Astrocyte of the cerebellum (primary cell): ENCODE measurements at regions not wholly inside any gene's neighbourhood (a gene's known extent, or its start where the extent isn't known, plus 50 kb on each side); places are given as distances from the start of the nearest gene placed in this dataset.

Experiments used
- DNase-seq: peaks from one replicate; pipeline ENCODE4 v3.0.0-alpha.2; 2011; ENCODE audit warnings: low read depth
- H3K4me3 ChIP-seq: 2 replicates; pipeline ENCODE4 v1.5.1; 2011; ENCODE audit warnings: mild to moderate bottlenecking, low read depth, low read length, moderate library complexity
- in situ Hi-C: cut with HindIII; loops from 2 replicates; pipeline ENCODE4 v1.10.0; 2017; ENCODE audit warnings: low sequenced_read_pairs
- TF ChIP-seq, protein P1 (sequence below): IDR thresholded peaks from 2 replicates; pipeline ENCODE4 v1.5.1; 2012; ENCODE audit warnings: low read length, low read depth, moderate library complexity, mild to moderate bottlenecking; ENCODE audit errors: missing control alignments

DNA sequence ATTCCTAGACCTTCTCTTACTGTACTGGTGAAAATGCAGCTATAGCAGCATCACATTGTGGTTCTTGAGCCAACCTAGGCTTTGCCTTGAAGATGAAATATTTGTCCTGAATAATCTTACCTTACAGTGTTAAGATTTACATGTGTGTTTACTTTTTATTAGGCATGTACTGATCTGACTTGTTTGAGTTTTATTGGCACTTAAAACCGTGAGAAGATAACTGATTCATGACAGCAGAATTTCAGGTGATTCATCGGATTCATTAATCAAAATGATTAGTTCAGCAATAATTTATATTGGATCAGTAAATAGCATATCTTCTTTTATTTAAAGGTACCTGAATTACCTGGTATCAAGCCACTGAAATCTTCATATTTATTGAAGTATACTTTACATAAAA is 296.3 kb downstream of the KLF5 start:
- TF ChIP-seq, protein P1, sequence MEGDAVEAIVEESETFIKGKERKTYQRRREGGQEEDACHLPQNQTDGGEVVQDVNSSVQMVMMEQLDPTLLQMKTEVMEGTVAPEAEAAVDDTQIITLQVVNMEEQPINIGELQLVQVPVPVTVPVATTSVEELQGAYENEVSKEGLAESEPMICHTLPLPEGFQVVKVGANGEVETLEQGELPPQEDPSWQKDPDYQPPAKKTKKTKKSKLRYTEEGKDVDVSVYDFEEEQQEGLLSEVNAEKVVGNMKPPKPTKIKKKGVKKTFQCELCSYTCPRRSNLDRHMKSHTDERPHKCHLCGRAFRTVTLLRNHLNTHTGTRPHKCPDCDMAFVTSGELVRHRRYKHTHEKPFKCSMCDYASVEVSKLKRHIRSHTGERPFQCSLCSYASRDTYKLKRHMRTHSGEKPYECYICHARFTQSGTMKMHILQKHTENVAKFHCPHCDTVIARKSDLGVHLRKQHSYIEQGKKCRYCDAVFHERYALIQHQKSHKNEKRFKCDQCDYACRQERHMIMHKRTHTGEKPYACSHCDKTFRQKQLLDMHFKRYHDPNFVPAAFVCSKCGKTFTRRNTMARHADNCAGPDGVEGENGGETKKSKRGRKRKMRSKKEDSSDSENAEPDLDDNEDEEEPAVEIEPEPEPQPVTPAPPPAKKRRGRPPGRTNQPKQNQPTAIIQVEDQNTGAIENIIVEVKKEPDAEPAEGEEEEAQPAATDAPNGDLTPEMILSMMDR: no peak
- in situ Hi-C loops: no loop called here
- no peak overlapping the region for H3K4me3 ChIP-seq
- no peak for DNase-seq

DNA sequence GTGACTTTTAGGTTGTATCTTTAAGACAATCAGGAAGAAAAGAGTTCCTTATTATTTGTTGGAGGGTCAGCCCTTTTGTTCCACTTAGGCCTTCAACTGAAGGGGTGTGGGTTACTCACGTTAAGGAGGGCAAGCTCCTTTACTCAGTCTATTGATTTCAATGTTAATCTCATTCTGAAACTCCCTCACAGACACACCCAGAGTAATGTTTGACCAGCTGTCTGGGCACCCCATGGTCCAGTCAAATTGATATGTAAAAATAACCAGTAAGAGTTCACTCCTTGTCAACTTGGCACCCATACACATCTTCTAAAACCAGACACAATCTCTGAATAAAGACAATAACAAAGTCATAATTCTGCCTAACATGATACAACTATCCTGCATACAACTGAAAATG is 292.9 kb downstream of the KLF5 start:
- DNase-seq: no peak
- H3K4me3 ChIP-seq: no peak overlapping the region
- in situ Hi-C loops: no loop called here
- TF ChIP-seq, protein P1: no peak

DNA sequence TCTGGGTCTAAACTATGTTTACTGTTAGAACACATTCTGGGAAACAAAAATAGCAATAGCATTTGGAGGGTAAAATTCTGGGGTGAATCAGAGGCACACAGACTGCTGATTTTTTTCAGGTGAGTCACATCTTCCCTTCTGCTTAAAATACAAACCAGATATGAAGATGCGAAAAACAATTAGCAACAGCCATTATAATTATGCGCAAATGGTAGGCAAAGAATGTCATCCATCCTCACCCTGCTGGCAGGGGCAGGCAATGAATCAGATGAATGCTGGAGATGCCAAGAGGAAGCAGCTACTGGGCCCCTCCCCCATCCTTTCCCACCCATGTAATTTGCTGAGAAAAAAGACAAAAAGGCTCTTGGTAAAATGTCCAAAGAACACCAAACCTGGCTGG is 282.9 kb downstream of the KLF5 start:
- no peak overlapping the region for H3K4me3 ChIP-seq
- DNase-seq: peak; percentile 27
- TF ChIP-seq, protein P1: no peak
- in situ Hi-C loops: no loop called here

DNA sequence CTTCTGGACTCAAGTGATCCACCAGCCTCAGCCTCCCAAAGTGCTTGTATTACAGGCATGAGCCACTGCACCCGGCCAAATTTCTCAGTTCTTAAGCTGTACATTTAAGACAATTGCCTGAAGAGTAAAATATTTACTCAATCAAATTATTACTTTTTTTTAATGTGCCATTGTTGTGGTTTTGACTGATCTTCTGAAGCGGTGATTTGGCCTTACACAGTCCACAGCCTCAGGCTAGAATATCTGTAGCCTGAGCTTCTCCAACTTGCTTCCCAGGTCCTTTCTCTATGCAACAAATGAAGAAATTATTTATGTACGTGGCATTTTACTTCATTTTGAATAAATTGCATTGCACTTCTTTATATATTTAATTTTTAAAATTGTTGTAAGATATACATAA is 281.3 kb downstream of the KLF5 start:
- TF ChIP-seq, protein P1: no peak
- DNase-seq: no peak
- H3K4me3 ChIP-seq: no peak overlapping the region
- in situ Hi-C loops: no loop called here

DNA sequence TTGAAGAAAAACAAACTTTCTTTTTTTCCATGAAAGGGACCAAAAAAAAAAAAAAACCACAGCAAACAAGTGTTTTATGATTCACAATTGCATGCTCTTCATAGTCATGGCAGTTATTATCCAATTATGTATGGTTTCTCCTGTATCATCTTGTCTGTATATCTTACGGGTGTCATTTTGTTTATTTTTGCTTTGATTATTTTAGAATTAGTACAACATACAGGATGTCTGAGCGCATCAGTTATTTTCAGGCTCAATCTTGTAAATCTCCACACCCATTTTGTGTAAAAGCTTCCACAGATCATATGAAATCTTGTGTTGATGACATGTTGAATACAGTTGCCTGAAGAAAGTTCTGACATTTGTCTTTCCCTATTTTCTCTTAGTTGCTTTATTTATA is 280.3 kb downstream of the KLF5 start:
- in situ Hi-C loops: no loop called here
- DNase-seq: no peak
- no peak overlapping the region for H3K4me3 ChIP-seq
- TF ChIP-seq, protein P1: no peak

DNA sequence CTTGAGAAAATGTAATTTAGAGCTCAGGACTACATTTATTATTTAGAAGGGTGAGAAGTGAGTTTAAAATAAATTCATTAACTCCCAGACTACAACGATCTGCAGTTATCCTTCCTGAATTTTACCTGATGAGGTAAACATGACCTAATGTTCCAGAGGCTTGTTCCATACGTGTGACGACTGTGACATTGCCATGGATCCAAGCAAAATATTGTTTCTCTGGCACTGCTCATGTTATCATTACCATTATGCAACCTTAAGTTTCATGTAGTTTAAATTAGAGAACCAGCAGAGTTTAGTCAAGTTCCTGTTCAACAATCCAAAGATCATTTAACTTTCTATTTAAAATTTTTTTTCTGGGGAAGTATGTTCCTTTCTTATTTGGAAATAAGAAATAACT is 279.6 kb downstream of the KLF5 start:
- TF ChIP-seq, protein P1: no peak
- DNase-seq: no peak
- in situ Hi-C loops: no loop called here
- no peak overlapping the region for H3K4me3 ChIP-seq

DNA sequence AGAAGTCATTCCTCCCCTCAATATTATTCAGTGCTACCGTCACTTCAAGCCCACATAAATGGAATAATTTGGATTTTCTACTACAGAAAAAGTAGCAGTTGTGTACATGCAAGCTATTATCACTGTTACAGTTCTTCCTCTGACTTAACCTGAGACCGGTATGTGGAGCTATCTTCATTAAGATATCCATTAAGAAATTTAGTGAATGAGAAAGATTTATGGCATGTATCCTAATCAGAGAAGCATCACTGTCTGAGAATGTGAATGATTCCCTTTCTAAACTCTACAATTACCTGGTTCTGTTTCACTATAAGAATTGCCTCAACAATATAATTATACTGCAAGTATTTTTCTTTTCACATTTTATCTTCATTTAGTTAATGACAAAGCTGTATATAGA is 278.7 kb downstream of the KLF5 start:
- TF ChIP-seq, protein P1: no peak
- H3K4me3 ChIP-seq: no peak overlapping the region
- in situ Hi-C loops: no loop called here
- no peak for DNase-seq
